ENCODE measurements at regions not wholly inside any gene's neighbourhood (a gene's known extent, or its start where the extent isn't known, plus 50 kb on each side); places are given as distances from the start of the nearest gene placed in this dataset.

DNA sequence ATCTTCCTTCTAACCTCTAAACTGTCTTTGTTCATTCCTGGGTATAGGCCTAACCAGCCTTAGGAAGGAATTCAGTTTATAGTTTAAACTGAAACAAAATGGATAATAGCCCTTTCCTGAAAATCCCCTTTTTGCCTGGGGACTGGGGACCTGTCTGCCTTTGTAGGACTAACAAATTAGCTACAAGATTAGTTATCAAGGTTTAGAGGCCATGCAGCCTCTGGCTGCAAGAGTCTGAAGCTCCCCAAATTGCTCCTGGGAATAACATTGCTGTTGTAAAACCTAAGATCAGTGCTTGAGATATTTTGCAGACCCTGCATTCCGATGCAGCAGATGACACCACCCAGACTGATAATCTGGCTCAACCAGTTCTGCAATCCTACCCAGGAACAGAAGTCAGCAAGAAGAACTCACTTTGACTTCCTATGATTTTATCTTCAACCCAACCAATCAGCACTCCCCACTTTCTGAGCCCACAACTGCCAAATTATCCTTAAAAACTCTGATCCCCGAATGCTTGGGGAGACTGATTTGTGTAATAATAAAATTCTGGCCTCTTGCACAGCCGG is 96.6 kb upstream of the ETV3 start:
- TF ChIP-seq, protein P1, sequence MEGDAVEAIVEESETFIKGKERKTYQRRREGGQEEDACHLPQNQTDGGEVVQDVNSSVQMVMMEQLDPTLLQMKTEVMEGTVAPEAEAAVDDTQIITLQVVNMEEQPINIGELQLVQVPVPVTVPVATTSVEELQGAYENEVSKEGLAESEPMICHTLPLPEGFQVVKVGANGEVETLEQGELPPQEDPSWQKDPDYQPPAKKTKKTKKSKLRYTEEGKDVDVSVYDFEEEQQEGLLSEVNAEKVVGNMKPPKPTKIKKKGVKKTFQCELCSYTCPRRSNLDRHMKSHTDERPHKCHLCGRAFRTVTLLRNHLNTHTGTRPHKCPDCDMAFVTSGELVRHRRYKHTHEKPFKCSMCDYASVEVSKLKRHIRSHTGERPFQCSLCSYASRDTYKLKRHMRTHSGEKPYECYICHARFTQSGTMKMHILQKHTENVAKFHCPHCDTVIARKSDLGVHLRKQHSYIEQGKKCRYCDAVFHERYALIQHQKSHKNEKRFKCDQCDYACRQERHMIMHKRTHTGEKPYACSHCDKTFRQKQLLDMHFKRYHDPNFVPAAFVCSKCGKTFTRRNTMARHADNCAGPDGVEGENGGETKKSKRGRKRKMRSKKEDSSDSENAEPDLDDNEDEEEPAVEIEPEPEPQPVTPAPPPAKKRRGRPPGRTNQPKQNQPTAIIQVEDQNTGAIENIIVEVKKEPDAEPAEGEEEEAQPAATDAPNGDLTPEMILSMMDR (IDR thresholded peaks at IDR 0.05; ENCODE audit: low read depth, low read length, poor library complexity, severe bottlenecking): no peak
- TF ChIP-seq EZH2phosphoT487 (IDR thresholded peaks at IDR 0.05; ENCODE audit: borderline replicate concordance, low read length): no peak
